Uterus (tissue), 3 donors: ENCODE measurements at regions not wholly inside any gene's neighbourhood (a gene's known extent, or its start where the extent isn't known, plus 50 kb on each side); places are given as distances from the start of the nearest gene placed in this dataset.
"Not testable (repeated sequence)": the region's sequence is repeated elsewhere in the genome, so short reads cannot be mapped to it uniquely, and the experiment has no call there.

ENCODE experiments used
- DNase-seq, 2 donors: peaks; one replicate each; pipeline ENCODE4 v3.0.0-alpha.2; 2019 to 2020
- H3K27ac ChIP-seq, 2 donors: fragments of 200-600 bp; sonication (generic); 1 replicate in 1 of 2; 2 replicates in 1 of 2; pipeline ENCODE4 v1.5.1; 2016 to 2018
- H3K27me3 ChIP-seq, 2 donors: fragments of 200-600 bp; sonication (generic); one replicate each; pipeline ENCODE4 v1.5.1; 2018 to 2019; ENCODE audit warnings: control low read depth in 1 of 2
- H3K36me3 ChIP-seq, 2 donors: fragments of 200-600 bp; sonication (generic); one replicate each; pipeline ENCODE4 v1.5.1; 2019; ENCODE audit warnings: control low read depth in 1 of 2
- H3K4me1 ChIP-seq, 2 donors: fragments of 200-600 bp; sonication (generic); one replicate each; pipeline ENCODE4 v1.5.1; 2018 to 2019; ENCODE audit warnings: control low read depth in 1 of 2
- H3K4me3 ChIP-seq, 2 donors: fragments of 200-600 bp; sonication (generic); 1 replicate in 1 of 2; 2 replicates in 1 of 2; pipeline ENCODE4 v1.5.1; 2018 to 2019; ENCODE audit warnings: mild to moderate bottlenecking in 1 of 2
- H3K9me3 ChIP-seq, 2 donors: fragments of 200-600 bp; sonication (generic); one replicate each; pipeline ENCODE4 v1.5.1; 2019; ENCODE audit warnings: control low read depth in 1 of 2
- POLR2A ChIP-seq, 2 donors: fragments of 450-650 bp; IDR thresholded peaks; one replicate each; pipeline ENCODE4 v1.6.1; 2016; ENCODE audit warnings: antibody characterized with exemption in 2 of 2, mild to moderate bottlenecking in 1 of 2, moderate library complexity in 1 of 2
- intact Hi-C: fragments of 100-400 bp; cut with DNase I; formaldehyde crosslinking; loops from one replicate; pipeline ENCODE4 v1.15.1; 2023; ENCODE audit warnings: low total_unique reads
- TF ChIP-seq, protein P1 (sequence below), 4 experiments: fragments of 200-600 bp in 2 of 4; fragments of 450-650 bp in 2 of 4; sonication (generic) in 2 of 4; IDR thresholded peaks; one replicate each; pipeline ENCODE4 v1.5.1; 2016 to 2019; ENCODE audit warnings: antibody characterized with exemption in 4 of 4, mild to moderate bottlenecking in 2 of 4, moderate library complexity in 1 of 4
- donor health status: DM: yes; HTN: yes; CAD: no.

DNA sequence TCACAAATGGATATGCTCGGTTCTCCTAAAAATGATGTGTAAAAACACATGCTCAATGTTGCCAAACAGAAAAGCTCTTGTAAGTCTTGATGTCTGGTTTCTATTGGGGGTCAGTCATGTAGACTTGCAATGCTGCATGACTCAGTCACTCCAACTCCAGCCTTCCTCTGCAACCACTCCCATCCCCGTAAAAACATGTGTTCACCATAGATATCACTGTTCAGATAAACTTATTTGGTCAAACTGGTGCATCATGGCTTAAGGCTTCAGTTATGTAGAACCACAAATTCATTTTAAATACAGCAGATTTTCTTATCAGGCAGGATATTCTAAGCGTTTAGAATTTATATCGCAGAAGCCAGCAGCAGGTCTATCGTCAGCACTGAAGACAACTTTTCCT, 298.4 kb upstream of the LUZP2 start:
- Histone ChIP-seq H3K9me3 (no peaks in the 10 kb centered on the region), H3K27ac (no peak overlapping the region), H3K36me3 (no peaks in the 10 kb centered on the region), H3K27me3 (no peaks in the 10 kb centered on the region), H3K4me3 (no peak overlapping the region), H3K4me1 (no peaks in the 10 kb centered on the region)
- intact Hi-C loops: no loop called here
- no peak for TF ChIP-seq POLR2A (IDR thresholded peaks at IDR 0.05)
- TF ChIP-seq, protein P1, sequence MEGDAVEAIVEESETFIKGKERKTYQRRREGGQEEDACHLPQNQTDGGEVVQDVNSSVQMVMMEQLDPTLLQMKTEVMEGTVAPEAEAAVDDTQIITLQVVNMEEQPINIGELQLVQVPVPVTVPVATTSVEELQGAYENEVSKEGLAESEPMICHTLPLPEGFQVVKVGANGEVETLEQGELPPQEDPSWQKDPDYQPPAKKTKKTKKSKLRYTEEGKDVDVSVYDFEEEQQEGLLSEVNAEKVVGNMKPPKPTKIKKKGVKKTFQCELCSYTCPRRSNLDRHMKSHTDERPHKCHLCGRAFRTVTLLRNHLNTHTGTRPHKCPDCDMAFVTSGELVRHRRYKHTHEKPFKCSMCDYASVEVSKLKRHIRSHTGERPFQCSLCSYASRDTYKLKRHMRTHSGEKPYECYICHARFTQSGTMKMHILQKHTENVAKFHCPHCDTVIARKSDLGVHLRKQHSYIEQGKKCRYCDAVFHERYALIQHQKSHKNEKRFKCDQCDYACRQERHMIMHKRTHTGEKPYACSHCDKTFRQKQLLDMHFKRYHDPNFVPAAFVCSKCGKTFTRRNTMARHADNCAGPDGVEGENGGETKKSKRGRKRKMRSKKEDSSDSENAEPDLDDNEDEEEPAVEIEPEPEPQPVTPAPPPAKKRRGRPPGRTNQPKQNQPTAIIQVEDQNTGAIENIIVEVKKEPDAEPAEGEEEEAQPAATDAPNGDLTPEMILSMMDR (IDR thresholded peaks at IDR 0.05): no peak
- DNase-seq: no peak

DNA sequence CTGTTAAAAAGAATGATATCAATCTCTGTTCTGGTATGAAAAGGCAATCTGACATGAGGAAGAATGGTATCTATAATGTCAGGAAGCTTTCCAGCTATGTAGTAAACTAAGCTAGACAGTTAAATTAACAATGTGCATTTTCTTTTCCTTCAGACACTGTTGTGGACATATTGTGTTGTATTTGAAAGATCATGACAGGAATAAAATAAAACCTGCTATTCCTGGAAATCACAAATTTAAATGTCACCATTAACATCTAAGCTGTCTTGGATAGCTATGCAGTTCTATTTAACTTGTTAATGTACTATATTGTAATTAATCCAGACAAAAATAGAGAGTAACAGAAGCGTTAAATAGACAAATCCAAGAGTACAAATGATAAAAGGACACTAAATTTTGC, 297.4 kb upstream of the LUZP2 start:
- H3K4me1 ChIP-seq: no peaks in the 10 kb centered on the region
- no peak overlapping the region for H3K4me3 ChIP-seq
- H3K27me3 ChIP-seq: no peaks in the 10 kb centered on the region
- H3K27ac ChIP-seq: no peak overlapping the region
- intact Hi-C loops: no loop called here
- H3K9me3 ChIP-seq: no peaks in the 10 kb centered on the region
- no peaks in the 10 kb centered on the region for H3K36me3 ChIP-seq
- no peak for DNase-seq
- no peak for TF ChIP-seq POLR2A (IDR thresholded peaks at IDR 0.05)
- TF ChIP-seq, protein P1 (IDR thresholded peaks at IDR 0.05): no peak

DNA sequence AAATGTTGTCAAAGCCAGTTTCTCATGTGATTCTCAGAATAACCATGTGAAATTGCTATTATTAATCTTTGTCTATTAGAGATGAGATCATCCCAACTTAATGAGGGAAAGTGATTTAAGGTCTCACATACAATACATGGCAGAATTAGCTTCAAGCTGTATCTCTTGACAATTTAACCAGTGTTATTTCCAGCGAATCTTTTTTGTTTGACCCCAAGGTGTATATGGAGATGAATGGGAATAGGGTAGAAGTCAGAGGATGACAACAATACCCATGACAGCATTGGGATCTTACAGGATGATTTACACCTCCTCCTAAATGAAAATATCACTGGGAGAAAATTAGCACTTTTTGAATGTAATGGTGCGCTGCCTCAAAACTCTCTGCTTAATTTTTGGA, 290.8 kb upstream of the LUZP2 start:
- TF ChIP-seq, protein P1 (IDR thresholded peaks at IDR 0.05): no peak
- no peak for TF ChIP-seq POLR2A (IDR thresholded peaks at IDR 0.05)
- intact Hi-C loops: no loop called here
- no peak for DNase-seq
- H3K9me3 ChIP-seq: no peaks in the 10 kb centered on the region
- H3K27ac ChIP-seq: no peak overlapping the region
- H3K4me3 ChIP-seq: no peak overlapping the region
- H3K4me1 ChIP-seq: no peaks in the 10 kb centered on the region
- H3K36me3 ChIP-seq: no peaks in the 10 kb centered on the region
- H3K27me3 ChIP-seq: no peaks in the 10 kb centered on the region

DNA sequence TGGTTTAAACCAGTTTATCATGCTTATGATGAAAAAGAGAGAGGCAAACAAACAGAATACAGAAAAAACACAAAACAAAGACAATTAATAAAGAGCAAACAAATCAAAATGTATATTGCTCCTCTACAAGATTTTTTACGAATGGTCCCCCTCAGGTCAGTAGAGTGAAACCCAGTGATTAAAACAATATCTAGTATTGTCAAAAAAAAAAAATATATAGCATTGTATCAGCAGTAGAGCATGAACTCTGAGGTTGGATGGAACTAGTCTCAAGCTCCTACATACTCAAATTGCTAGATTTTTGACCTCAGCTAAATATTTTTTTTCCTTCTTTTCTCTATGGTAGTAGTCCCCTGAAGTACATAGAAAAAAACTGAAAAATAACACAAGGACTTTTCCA, 290.3 kb upstream of the LUZP2 start:
- no peak for DNase-seq
- intact Hi-C loops: no loop called here
- TF ChIP-seq, protein P1 (IDR thresholded peaks at IDR 0.05): no peak
- no peak for TF ChIP-seq POLR2A (IDR thresholded peaks at IDR 0.05)

DNA sequence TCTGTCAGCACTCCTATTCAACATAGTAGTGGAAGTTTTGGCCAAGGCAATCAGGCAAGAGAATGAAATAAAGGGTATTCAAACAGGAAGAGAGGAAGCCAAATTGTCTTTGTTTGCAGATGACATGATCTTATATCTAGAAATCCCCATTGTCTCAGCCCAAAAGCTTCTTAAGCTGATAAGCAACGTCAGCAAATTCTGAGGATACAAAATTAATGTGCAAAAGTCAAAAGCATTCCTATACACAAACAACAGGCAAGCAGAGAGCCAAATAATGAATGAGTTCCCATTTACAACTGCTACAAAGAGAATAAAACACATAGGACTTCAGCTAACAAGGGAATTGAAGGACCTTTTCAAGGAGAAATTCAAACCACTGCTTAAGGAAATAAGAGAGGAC, 280.4 kb upstream of the LUZP2 start:
- DNase-seq: no peak
- Histone ChIP-seq H3K27me3 (no peaks in the 10 kb centered on the region), H3K4me3 (no peak overlapping the region), H3K36me3 (no peaks in the 10 kb centered on the region), H3K4me1 (no peaks in the 10 kb centered on the region), H3K9me3 (no peaks in the 10 kb centered on the region), H3K27ac (no peak overlapping the region)
- TF ChIP-seq POLR2A (IDR thresholded peaks at IDR 0.05): no peak
- TF ChIP-seq, protein P1 (IDR thresholded peaks at IDR 0.05): no peak
- intact Hi-C loops: no loop called here

More for the DNA sequence above, 290.3 kb upstream of the LUZP2 start:
- Histone ChIP-seq H3K36me3 (no peaks in the 10 kb centered on the region), H3K27me3 (no peaks in the 10 kb centered on the region), H3K9me3 (no peaks in the 10 kb centered on the region), H3K27ac (no peak overlapping the region), H3K4me3 (no peak overlapping the region), H3K4me1 (no peaks in the 10 kb centered on the region)

DNA sequence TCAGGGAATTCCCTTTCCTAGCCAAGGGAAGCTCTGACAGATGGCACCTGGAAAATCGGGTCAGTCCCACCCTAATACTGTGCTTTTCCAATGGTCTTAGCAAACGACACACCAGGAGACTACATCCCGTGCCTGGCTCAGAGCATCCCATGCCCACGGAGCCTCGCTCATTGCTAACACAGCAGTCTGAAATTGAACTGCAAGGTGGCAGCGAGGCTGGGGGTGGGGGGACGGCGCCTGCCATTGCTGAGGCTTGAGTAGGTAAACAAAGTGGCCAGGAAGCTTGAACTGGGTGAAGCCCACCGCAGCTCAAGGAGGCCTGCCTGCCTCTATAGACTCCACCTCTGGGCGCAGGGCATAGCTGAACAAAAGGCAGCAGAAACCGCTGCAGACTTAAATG, 279.5 kb upstream of the LUZP2 start:
- H3K4me3 ChIP-seq, H3K4me1 ChIP-seq, H3K27ac ChIP-seq, intact Hi-C loops, H3K27me3 ChIP-seq, H3K9me3 ChIP-seq, H3K36me3 ChIP-seq, DNase-seq: not testable (repeated sequence)
